H9 (cell line): ENCODE measurements at regions not wholly inside any gene's neighbourhood (a gene's known extent, or its start where the extent isn't known, plus 50 kb on each side); places are given as distances from the start of the nearest gene placed in this dataset.
"Not testable (repeated sequence)": the region's sequence is repeated elsewhere in the genome, so short reads cannot be mapped to it uniquely, and the experiment has no call there.

ENCODE experiments used
- DNase-seq: peaks from one replicate; pipeline ENCODE4 v3.0.0-alpha.2; 2017
- H2AFZ ChIP-seq: one replicate; pipeline ENCODE4 v1.6.1; 2013; ENCODE audit warnings: mild to moderate bottlenecking, low read length, control low read depth, moderate library complexity
- H2AK5ac ChIP-seq: 2 replicates; pipeline ENCODE4 v1.6.1; 2013; ENCODE audit warnings: low read length, control low read depth, mixed read lengths; ENCODE audit not compliant: insufficient read length
- H2BK120ac ChIP-seq: one replicate; pipeline ENCODE4 v1.6.1; 2013; ENCODE audit warnings: low read depth, mild to moderate bottlenecking, low read length, control low read depth, inconsistent platforms; ENCODE audit not compliant: poor library complexity, severe bottlenecking
- H2BK12ac ChIP-seq: 2 replicates; pipeline ENCODE4 v1.6.1; 2013; ENCODE audit warnings: low read length, control low read depth, mixed read lengths, low read depth; ENCODE audit not compliant: insufficient read length
- H2BK15ac ChIP-seq: 2 replicates; pipeline ENCODE4 v1.6.1; 2013; ENCODE audit warnings: low read depth, low read length, control low read depth
- H2BK20ac ChIP-seq: one replicate; pipeline ENCODE4 v1.6.1; 2013; ENCODE audit warnings: low read depth, mild to moderate bottlenecking, low read length, control low read depth, inconsistent platforms; ENCODE audit not compliant: poor library complexity, severe bottlenecking
- H2BK5ac ChIP-seq: 2 replicates; pipeline ENCODE4 v1.6.1; 2013; ENCODE audit warnings: low read length, control low read depth, mixed read lengths; ENCODE audit not compliant: insufficient read length
- H3K14ac ChIP-seq: 2 replicates; pipeline ENCODE4 v1.6.1; 2013; ENCODE audit warnings: low read length, control low read depth; ENCODE audit not compliant: insufficient read depth
- H3K18ac ChIP-seq: 2 replicates; pipeline ENCODE4 v1.6.1; 2013; ENCODE audit warnings: low read depth, mild to moderate bottlenecking, mixed read lengths, low read length, control low read depth; ENCODE audit not compliant: insufficient read length
- H3K23ac ChIP-seq: 2 replicates; pipeline ENCODE4 v1.6.1; 2013; ENCODE audit warnings: low read length, control low read depth, mixed read lengths, low read depth; ENCODE audit not compliant: insufficient read length
- H3K23me2 ChIP-seq: 2 replicates; pipeline ENCODE4 v1.6.1; 2013; ENCODE audit warnings: low read depth, mild to moderate bottlenecking, mixed read lengths, low read length, control low read depth; ENCODE audit not compliant: insufficient read length, poor library complexity, severe bottlenecking
- H3K27ac ChIP-seq: 2 replicates; pipeline ENCODE4 v1.5.1; 2013; ENCODE audit warnings: low read length, control low read depth, mixed read lengths, low read depth; ENCODE audit not compliant: insufficient read length
- H3K27me3 ChIP-seq: 2 replicates; pipeline ENCODE4 v1.6.1; 2013; ENCODE audit warnings: low read length, control low read depth, inconsistent platforms; ENCODE audit not compliant: insufficient read depth
- H3K4ac ChIP-seq: 2 replicates; pipeline ENCODE4 v1.6.1; 2013; ENCODE audit warnings: low read depth, mild to moderate bottlenecking, control low read depth, inconsistent platforms, low read length, moderate library complexity
- H3K4me1 ChIP-seq: 2 replicates; pipeline ENCODE4 v1.6.1; 2013; ENCODE audit warnings: low read length, control low read depth, inconsistent platforms; ENCODE audit not compliant: insufficient read depth
- H3K4me2 ChIP-seq: 2 replicates; pipeline ENCODE4 v1.6.1; 2013; ENCODE audit warnings: low read length, control low read depth, mixed read lengths; ENCODE audit not compliant: insufficient read length, insufficient read depth
- H3K56ac ChIP-seq: 2 replicates; pipeline ENCODE4 v1.6.1; 2013; ENCODE audit warnings: low read depth, mild to moderate bottlenecking, mixed read lengths, low read length, control low read depth; ENCODE audit not compliant: insufficient read length
- H3K79me1 ChIP-seq: 2 replicates; pipeline ENCODE4 v1.6.1; 2013; ENCODE audit warnings: low read depth, mild to moderate bottlenecking, moderate library complexity, low read length, control low read depth, inconsistent platforms; ENCODE audit not compliant: insufficient read depth, poor library complexity, severe bottlenecking
- H3K79me2 ChIP-seq: 2 replicates; pipeline ENCODE4 v1.6.1; 2013; ENCODE audit warnings: low read length, control low read depth, inconsistent platforms; ENCODE audit not compliant: insufficient read depth
- H3K9ac ChIP-seq: 2 replicates; pipeline ENCODE4 v1.6.1; 2013; ENCODE audit warnings: low read length, control low read depth, mixed read lengths; ENCODE audit not compliant: insufficient read length; ENCODE audit errors: extremely low read depth
- H3K9me3 ChIP-seq: one replicate; pipeline ENCODE4 v1.6.1; 2013; ENCODE audit warnings: low read depth, low read length, inconsistent platforms; ENCODE audit not compliant: control insufficient read depth
- H3T11ph ChIP-seq: one replicate; pipeline ENCODE4 v1.6.1; 2013; ENCODE audit warnings: mild to moderate bottlenecking, low read length, control low read depth, inconsistent platforms
- H4K20me1 ChIP-seq: one replicate; pipeline ENCODE4 v1.6.1; 2013; ENCODE audit not compliant: control insufficient read depth, insufficient read length, insufficient read depth
- H4K5ac ChIP-seq: 2 replicates; pipeline ENCODE4 v1.6.1; 2013; ENCODE audit warnings: low read depth, mild to moderate bottlenecking, mixed read lengths, low read length, control low read depth; ENCODE audit not compliant: insufficient read length
- H4K8ac ChIP-seq: replicated peaks from 2 replicates; pipeline ENCODE4 v1.6.1; 2013; ENCODE audit warnings: low read length, control low read depth, mixed read lengths, low read depth; ENCODE audit not compliant: insufficient read length
- H4K91ac ChIP-seq: 2 replicates; pipeline ENCODE4 v1.6.1; 2013; ENCODE audit warnings: low read depth, mild to moderate bottlenecking, moderate library complexity, mixed read lengths, low read length, control low read depth; ENCODE audit not compliant: insufficient read length
- H3K27ac Mint-ChIP-seq, 3 experiments: 2 replicates in 2 of 3; 3 replicates in 1 of 3; pipeline ENCODE4 v1.8.0; 2020 to 2021; ENCODE audit warnings: mixed read lengths in 3 of 3, mild to moderate bottlenecking in 1 of 3, moderate library complexity in 1 of 3
- H3K27me3 Mint-ChIP-seq: 2 replicates; pipeline ENCODE4 v1.8.0; 2021; ENCODE audit warnings: low read depth, mild to moderate bottlenecking, moderate library complexity, mixed read lengths
- H3K36me3 Mint-ChIP-seq, 3 experiments: 2 replicates in 2 of 3; 3 replicates in 1 of 3; pipeline ENCODE4 v1.8.0; 2020 to 2021; ENCODE audit warnings: low read depth in 3 of 3, mixed read lengths in 3 of 3; ENCODE audit not compliant: insufficient read depth in 1 of 3
- H3K4me1 Mint-ChIP-seq, 2 experiments: 2 replicates each; pipeline ENCODE4 v1.8.0; 2020; ENCODE audit warnings: mixed read lengths in 2 of 2
- H3K4me3 Mint-ChIP-seq, 2 experiments: 2 replicates in 1 of 2; 3 replicates in 1 of 2; pipeline ENCODE4 v1.8.0; 2020 to 2021; ENCODE audit warnings: mild to moderate bottlenecking in 2 of 2, mixed read lengths in 2 of 2, moderate library complexity in 1 of 2
- H3K9me3 Mint-ChIP-seq, 2 experiments: 2 replicates in 1 of 2; 3 replicates in 1 of 2; pipeline ENCODE4 v1.8.0; 2020; ENCODE audit warnings: mild to moderate bottlenecking in 2 of 2, mixed read lengths in 2 of 2, moderate library complexity in 1 of 2
- WGBS: extraction: QIAGEN DNeasy Blood & Tissue Kit; methylation state at CpG from one replicate; pipeline ENCODE4 v1.1.7; 2013; ENCODE audit warnings: missing lambda C conversion rate, low lambda C conversion rate, mixed read lengths; ENCODE audit not compliant: insufficient read length; ENCODE audit errors: extremely low coverage; 5-methylcytosine and 5-hydroxymethylcytosine counted together
- TF ChIP-seq, protein P1 (sequence below): fragments of 200-600 bp; sonication (generic); conservative IDR thresholded peaks from 3 replicates; pipeline ENCODE4 v1.8.0; 2021; ENCODE audit warnings: antibody characterized with exemption, mild to moderate bottlenecking

DNA sequence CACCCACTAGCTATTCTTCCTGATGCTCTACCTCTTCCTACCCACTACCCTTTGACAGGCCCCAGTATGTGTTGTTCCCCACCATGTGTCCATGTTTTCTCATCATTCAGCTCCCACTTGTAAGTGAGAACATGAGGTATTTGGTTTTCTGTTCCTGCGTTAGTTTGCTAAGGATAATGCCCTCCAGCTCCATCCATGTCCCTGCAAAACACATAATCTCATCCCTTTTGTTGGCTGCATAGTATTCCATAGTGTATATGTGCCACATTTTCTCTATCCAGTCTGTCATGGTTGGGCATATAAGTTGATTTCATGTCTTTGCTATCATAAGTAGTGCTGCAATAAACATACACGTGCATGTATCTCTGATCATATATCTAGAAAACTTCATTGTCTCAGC lies 218.3 kb upstream of the STXBP5 start:
- no peak overlapping the region for H3K14ac ChIP-seq
- no peak overlapping the region for H3K4me3 Mint-ChIP-seq
- H2BK12ac ChIP-seq: no peak overlapping the region
- H4K8ac ChIP-seq: no peak overlapping the region
- WGBS: no CpG with 5 or more reads among the region's 2 CpGs
- no peak overlapping the region for H3K4me2 ChIP-seq
- no peak overlapping the region for H3K27ac Mint-ChIP-seq
- no peak overlapping the region for H4K91ac ChIP-seq
- TF ChIP-seq, protein P1, sequence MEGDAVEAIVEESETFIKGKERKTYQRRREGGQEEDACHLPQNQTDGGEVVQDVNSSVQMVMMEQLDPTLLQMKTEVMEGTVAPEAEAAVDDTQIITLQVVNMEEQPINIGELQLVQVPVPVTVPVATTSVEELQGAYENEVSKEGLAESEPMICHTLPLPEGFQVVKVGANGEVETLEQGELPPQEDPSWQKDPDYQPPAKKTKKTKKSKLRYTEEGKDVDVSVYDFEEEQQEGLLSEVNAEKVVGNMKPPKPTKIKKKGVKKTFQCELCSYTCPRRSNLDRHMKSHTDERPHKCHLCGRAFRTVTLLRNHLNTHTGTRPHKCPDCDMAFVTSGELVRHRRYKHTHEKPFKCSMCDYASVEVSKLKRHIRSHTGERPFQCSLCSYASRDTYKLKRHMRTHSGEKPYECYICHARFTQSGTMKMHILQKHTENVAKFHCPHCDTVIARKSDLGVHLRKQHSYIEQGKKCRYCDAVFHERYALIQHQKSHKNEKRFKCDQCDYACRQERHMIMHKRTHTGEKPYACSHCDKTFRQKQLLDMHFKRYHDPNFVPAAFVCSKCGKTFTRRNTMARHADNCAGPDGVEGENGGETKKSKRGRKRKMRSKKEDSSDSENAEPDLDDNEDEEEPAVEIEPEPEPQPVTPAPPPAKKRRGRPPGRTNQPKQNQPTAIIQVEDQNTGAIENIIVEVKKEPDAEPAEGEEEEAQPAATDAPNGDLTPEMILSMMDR: no peak
- H3K4me1 ChIP-seq: no peaks in the 10 kb centered on the region
- H2AK5ac ChIP-seq: no peak overlapping the region
- H3K9me3 Mint-ChIP-seq: peaks cover 0 to 3% of the 10 kb centered on the region in 2 experiments; a peak in 2 of 5 replicates
- H3K4ac ChIP-seq: no peak overlapping the region
- no peak overlapping the region for H3K27ac ChIP-seq
- H2AFZ ChIP-seq: no peak overlapping the region
- no peak overlapping the region for H3T11ph ChIP-seq
- H3K56ac ChIP-seq: no peak overlapping the region
- H3K9me3 ChIP-seq: no peaks in the 10 kb centered on the region
- no peaks in the 10 kb centered on the region for H3K27me3 ChIP-seq
- no peak overlapping the region for H3K18ac ChIP-seq
- peaks cover 6 to 8% of the 10 kb centered on the region in 2 experiments for H3K4me1 Mint-ChIP-seq
- no peak overlapping the region for H2BK5ac ChIP-seq
- H4K5ac ChIP-seq: no peak overlapping the region
- H3K23me2 ChIP-seq: no peaks in the 10 kb centered on the region
- no peak overlapping the region for H2BK15ac ChIP-seq
- H3K9ac ChIP-seq: no peak overlapping the region
- no peak overlapping the region for H3K23ac ChIP-seq
- H2BK120ac ChIP-seq: no peak overlapping the region
- H3K79me2 ChIP-seq: no peaks in the 10 kb centered on the region
- no peaks in the 10 kb centered on the region for H3K36me3 Mint-ChIP-seq
- no peak overlapping the region for H2BK20ac ChIP-seq
- H3K79me1 ChIP-seq: no peaks in the 10 kb centered on the region
- no peak for DNase-seq
- H3K27me3 Mint-ChIP-seq: no peaks in the 10 kb centered on the region
- H4K20me1 ChIP-seq: no peaks in the 10 kb centered on the region

DNA sequence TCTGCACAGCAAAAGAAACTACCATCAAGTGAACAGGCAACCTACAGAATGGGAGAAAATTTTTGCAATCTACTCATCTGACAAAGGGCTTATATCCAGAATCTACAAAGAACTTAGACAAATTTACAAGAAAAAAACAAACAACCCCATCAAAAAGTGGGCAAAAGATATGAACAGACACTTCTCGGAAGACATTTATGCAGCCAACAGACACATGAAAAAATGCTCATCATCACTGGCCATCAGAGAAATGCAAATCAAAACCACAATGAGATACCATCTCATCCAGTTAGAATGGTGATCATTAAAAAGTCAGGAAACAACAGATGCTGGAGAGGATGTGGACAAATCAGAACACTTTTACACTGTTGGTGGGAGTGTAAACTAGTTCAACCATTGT lies 216.3 kb upstream of the STXBP5 start:
- not testable (repeated sequence) for H2BK120ac ChIP-seq, H3K79me1 ChIP-seq, H3K27me3 Mint-ChIP-seq, H2AFZ ChIP-seq, H3K27ac ChIP-seq, H3K14ac ChIP-seq, H4K8ac ChIP-seq, H3K56ac ChIP-seq, H3K4me1 Mint-ChIP-seq, H2BK5ac ChIP-seq, H4K20me1 ChIP-seq, H2BK12ac ChIP-seq, H4K5ac ChIP-seq, H3K27me3 ChIP-seq, H3K9me3 Mint-ChIP-seq, H3K23me2 ChIP-seq, H3K9me3 ChIP-seq, H3K4me2 ChIP-seq, H2AK5ac ChIP-seq, H3K9ac ChIP-seq, H2BK20ac ChIP-seq, H2BK15ac ChIP-seq, H3K79me2 ChIP-seq, H3K27ac Mint-ChIP-seq, H3K4me1 ChIP-seq, DNase-seq, H3K23ac ChIP-seq, H3K18ac ChIP-seq, H3K4me3 Mint-ChIP-seq, H3K4ac ChIP-seq, H4K91ac ChIP-seq, H3K36me3 Mint-ChIP-seq, H3T11ph ChIP-seq
- WGBS: no CpG with 5 or more reads among the region's 1 CpG
